Esophagus squamous epithelium (tissue), 5 donors: ENCODE measurements at regions not wholly inside any gene's neighbourhood (a gene's known extent, or its start where the extent isn't known, plus 50 kb on each side); places are given as distances from the start of the nearest gene placed in this dataset.
A peak's percentile ranks its signal among the peaks of the same experiment; 100 is the strongest.

Experiments
- DNase-seq: peaks from one replicate; lab custom pipeline; 2025; lab: John Stamatoyannopoulos, UW
- H3K27ac ChIP-seq, 4 donors: fragments of 200-600 bp; sonication (generic); one replicate each; pipeline ENCODE4 v1.5.1; 2016 to 2019; ENCODE audit warnings: mild to moderate bottlenecking in 1 of 4
- H3K27me3 ChIP-seq, 4 donors: fragments of 200-600 bp; sonication (generic); 1 replicate in 3 of 4; 2 replicates in 1 of 4; pipeline versions ENCODE4 v1.5.1 to v1.6.0; 2017 to 2021; ENCODE audit warnings: antibody characterized with exemption in 1 of 4
- H3K36me3 ChIP-seq, 3 donors: fragments of 200-600 bp; sonication (generic); one replicate each; pipeline ENCODE4 v1.5.1; 2016 to 2019
- H3K4me1 ChIP-seq, 3 donors: fragments of 200-600 bp; sonication (generic); one replicate each; pipeline ENCODE4 v1.5.1; 2017 to 2019
- H3K4me3 ChIP-seq, 4 donors: fragments of 200-600 bp; sonication (generic); 1 replicate in 3 of 4; 2 replicates in 1 of 4; pipeline ENCODE4 v1.5.1; 2016 to 2019; ENCODE audit warnings: mild to moderate bottlenecking in 2 of 4, moderate library complexity in 1 of 4
- H3K9me3 ChIP-seq, 3 donors: fragments of 200-600 bp; sonication (generic); one replicate each; pipeline ENCODE4 v1.5.1; 2016 to 2019
- POLR2A ChIP-seq, 4 donors: fragments of 450-650 bp; IDR thresholded peaks; one replicate each; pipeline ENCODE4 v1.6.1; 2017; ENCODE audit warnings: antibody characterized with exemption in 4 of 4, mild to moderate bottlenecking in 4 of 4, moderate library complexity in 3 of 4
- WGBS, 2 donors: methylation state at CpG; one replicate each; pipeline ENCODE4 v1.1.5; 2018; 5-methylcytosine and 5-hydroxymethylcytosine counted together
- intact Hi-C: fragments of 100-400 bp; cut with DNase I; formaldehyde crosslinking; loops from one replicate; pipeline ENCODE4 v1.15.0; 2022
- TF ChIP-seq, protein P1 (sequence below), 6 experiments: fragments of 450-650 bp in 4 of 6; fragments of 200-600 bp in 2 of 6; sonication (generic) in 2 of 6; IDR thresholded peaks; one replicate each; pipeline ENCODE4 v1.5.1; 2016 to 2019; ENCODE audit warnings: antibody characterized with exemption in 6 of 6, mild to moderate bottlenecking in 4 of 6, moderate library complexity in 4 of 6
- donor health status: DM: yes; HTN: yes; CAD: no.

DNA sequence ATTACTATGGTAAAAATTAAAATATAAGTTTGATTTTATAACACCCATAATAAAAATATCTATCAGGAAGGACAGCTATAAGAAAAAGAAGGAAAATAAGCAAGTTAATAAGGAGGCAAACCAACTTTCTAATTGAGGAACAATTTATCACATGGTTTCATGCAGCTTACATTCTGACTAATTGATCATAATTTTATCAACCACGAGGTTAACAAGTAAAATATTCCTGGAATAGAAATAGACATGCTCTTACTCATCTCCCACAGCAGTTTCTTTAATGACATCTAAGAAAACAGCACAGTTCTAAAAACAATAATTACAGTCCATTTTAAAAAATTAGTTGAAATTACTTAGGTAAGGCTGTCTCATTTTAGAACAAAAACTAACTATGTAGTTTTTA, 130.8 kb upstream of the KRR1 start:
- Histone ChIP-seq H3K27ac (peak overlapping the region in 1 of 4 donors; percentile 77), H3K4me3 (no peak overlapping the region), H3K27me3 (no peaks in the 10 kb centered on the region), H3K36me3 (no peaks in the 10 kb centered on the region), H3K9me3 (no peaks in the 10 kb centered on the region), H3K4me1 (peaks cover 0 to 11% (median 5%) of the 10 kb centered on the region in 3 donors)
- 9 to 14% methylated on average over 1 of the region's 1 CpG for WGBS, 2 donors
- intact Hi-C loops: no loop called here
- DNase-seq: no peak
- TF ChIP-seq, protein P1, sequence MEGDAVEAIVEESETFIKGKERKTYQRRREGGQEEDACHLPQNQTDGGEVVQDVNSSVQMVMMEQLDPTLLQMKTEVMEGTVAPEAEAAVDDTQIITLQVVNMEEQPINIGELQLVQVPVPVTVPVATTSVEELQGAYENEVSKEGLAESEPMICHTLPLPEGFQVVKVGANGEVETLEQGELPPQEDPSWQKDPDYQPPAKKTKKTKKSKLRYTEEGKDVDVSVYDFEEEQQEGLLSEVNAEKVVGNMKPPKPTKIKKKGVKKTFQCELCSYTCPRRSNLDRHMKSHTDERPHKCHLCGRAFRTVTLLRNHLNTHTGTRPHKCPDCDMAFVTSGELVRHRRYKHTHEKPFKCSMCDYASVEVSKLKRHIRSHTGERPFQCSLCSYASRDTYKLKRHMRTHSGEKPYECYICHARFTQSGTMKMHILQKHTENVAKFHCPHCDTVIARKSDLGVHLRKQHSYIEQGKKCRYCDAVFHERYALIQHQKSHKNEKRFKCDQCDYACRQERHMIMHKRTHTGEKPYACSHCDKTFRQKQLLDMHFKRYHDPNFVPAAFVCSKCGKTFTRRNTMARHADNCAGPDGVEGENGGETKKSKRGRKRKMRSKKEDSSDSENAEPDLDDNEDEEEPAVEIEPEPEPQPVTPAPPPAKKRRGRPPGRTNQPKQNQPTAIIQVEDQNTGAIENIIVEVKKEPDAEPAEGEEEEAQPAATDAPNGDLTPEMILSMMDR (IDR thresholded peaks at IDR 0.05): no peak
- TF ChIP-seq POLR2A (IDR thresholded peaks at IDR 0.05): no peak

- intact Hi-C loops: no loop called here
- Histone ChIP-seq H3K9me3 (no peaks in the 10 kb centered on the region), H3K27me3 (no peaks in the 10 kb centered on the region), H3K4me3 (no peak overlapping the region), H3K36me3 (no peaks in the 10 kb centered on the region), H3K27ac (peak overlapping the region; percentile 19 to 77 (median 53)), H3K4me1 (peaks cover 0 to 11% (median 5%) of the 10 kb centered on the region in 3 donors)
- TF ChIP-seq, protein P1 (IDR thresholded peaks at IDR 0.05): peak in 1 of 6 experiments; percentile 5
- no peak for TF ChIP-seq POLR2A (IDR thresholded peaks at IDR 0.05)
- no peak for DNase-seq
- 26 to 31% methylated on average over 3 to 4 of the region's 4 CpGs for WGBS, 2 donors
These were observed 129.8 kb upstream of the KRR1 start for GRCh38 chr12:75641031-75641780.

- Histone ChIP-seq H3K4me3 (no peak overlapping the region), H3K27me3 (no peaks in the 10 kb centered on the region), H3K9me3 (no peaks in the 10 kb centered on the region), H3K27ac (peak overlapping the region in 1 of 4 donors; percentile 29), H3K4me1 (peaks cover 0 to 19% (median 5%) of the 10 kb centered on the region in 3 donors), H3K36me3 (no peaks in the 10 kb centered on the region)
- TF ChIP-seq, protein P1 (IDR thresholded peaks at IDR 0.05): no peak
- TF ChIP-seq POLR2A (IDR thresholded peaks at IDR 0.05): no peak
- 63 to 91% methylated on average over 7 of the region's 7 CpGs for WGBS, 2 donors
- DNase-seq: no peak
- intact Hi-C loops: no loop called here
These were observed 127.4 kb upstream of the KRR1 start for GRCh38 chr12:75638792-75639191.

GRCh38 chr12:75636607-75637006, 125.2 kb upstream of the KRR1 start:
- no peak for DNase-seq
- Histone ChIP-seq H3K27ac (no peak overlapping the region), H3K27me3 (no peaks in the 10 kb centered on the region), H3K4me3 (no peak overlapping the region), H3K4me1 (peaks cover 0 to 32% (median 4%) of the 10 kb centered on the region in 3 donors), H3K9me3 (no peaks in the 10 kb centered on the region), H3K36me3 (no peaks in the 10 kb centered on the region)
- TF ChIP-seq, protein P1 (IDR thresholded peaks at IDR 0.05): no peak
- TF ChIP-seq POLR2A (IDR thresholded peaks at IDR 0.05): no peak
- intact Hi-C loops: no loop called here
- 94 to 96% methylated on average over 4 of the region's 4 CpGs for WGBS, 2 donors

GRCh38 chr12:75635606-75636444, 124.4 kb upstream of the KRR1 start:
- intact Hi-C loops: no loop called here
- no peak for DNase-seq
- no peaks in the 10 kb centered on the region for H3K9me3 ChIP-seq
- H3K4me1 ChIP-seq: peaks cover 0 to 24% (median 0%) of the 10 kb centered on the region in 3 donors
- 60 to 66% methylated on average over 6 of the region's 6 CpGs for WGBS, 2 donors
- no peaks in the 10 kb centered on the region for H3K36me3 ChIP-seq
- H3K27me3 ChIP-seq: no peaks in the 10 kb centered on the region
- H3K27ac ChIP-seq: peak overlapping the region in 1 of 4 donors; percentile 12
- TF ChIP-seq, protein P1 (IDR thresholded peaks at IDR 0.05): no peak
- no peak for TF ChIP-seq POLR2A (IDR thresholded peaks at IDR 0.05)
- no peak overlapping the region for H3K4me3 ChIP-seq
